A673 (cell line): ENCODE measurements at regions not wholly inside any gene's neighbourhood (a gene's known extent, or its start where the extent isn't known, plus 50 kb on each side); places are given as distances from the start of the nearest gene placed in this dataset.
"Not testable (repeated sequence)": the region's sequence is repeated elsewhere in the genome, so short reads cannot be mapped to it uniquely, and the experiment has no call there.

ENCODE experiments used
- CTCF ChIP-seq: fragments of 300-800, 200-600 bp; sonication (generic); conservative IDR thresholded peaks from 2 replicates; pipeline ENCODE4 v1.5.1; 2017; ENCODE audit warnings: low read depth, mild to moderate bottlenecking, antibody characterized with exemption, low read length, moderate library complexity, mixed read lengths
- EZH2 ChIP-seq: fragments of 200-600 bp; sonication (generic); IDR thresholded peaks from 2 replicates; pipeline ENCODE4 v1.6.1; 2017; ENCODE audit warnings: borderline replicate concordance, low read depth, mild to moderate bottlenecking, mixed read lengths, antibody characterized with exemption, low read length; ENCODE audit not compliant: poor library complexity, severe bottlenecking

- not testable (repeated sequence) for TF ChIP-seq EZH2, CTCF
These were observed 667.1 kb downstream of the PRIM2 start for GRCh38 chr6:57984575-57984974.
